Trophoblast cell (in vitro differentiated cells and primary cell): ENCODE measurements at regions not wholly inside any gene's neighbourhood (a gene's known extent, or its start where the extent isn't known, plus 50 kb on each side); places are given as distances from the start of the nearest gene placed in this dataset.

ENCODE experiments used
- DNase-seq, 2 donors: peaks; one replicate each; pipeline ENCODE4 v3.0.0-alpha.2; 2016
- H2AFZ ChIP-seq: 2 replicates; pipeline ENCODE4 v1.6.1; 2013; ENCODE audit warnings: low read length, moderate library complexity, mild to moderate bottlenecking; ENCODE audit not compliant: insufficient read depth, poor library complexity
- H2AK5ac ChIP-seq: 2 replicates; pipeline ENCODE4 v1.6.1; 2013; ENCODE audit warnings: mild to moderate bottlenecking, low read length
- H2BK120ac ChIP-seq: 2 replicates; pipeline ENCODE4 v1.6.1; 2013; ENCODE audit warnings: low read length, mild to moderate bottlenecking, moderate library complexity; ENCODE audit not compliant: insufficient read depth, poor library complexity
- H2BK12ac ChIP-seq: 2 replicates; pipeline ENCODE4 v1.6.1; 2013; ENCODE audit warnings: mild to moderate bottlenecking, low read length, moderate library complexity
- H2BK5ac ChIP-seq: 2 replicates; pipeline ENCODE4 v1.6.1; 2013; ENCODE audit warnings: low read length, low read depth, moderate library complexity, mild to moderate bottlenecking; ENCODE audit not compliant: poor library complexity
- H3K14ac ChIP-seq: 2 replicates; pipeline ENCODE4 v1.6.1; 2013; ENCODE audit warnings: mild to moderate bottlenecking, low read length
- H3K18ac ChIP-seq: 2 replicates; pipeline ENCODE4 v1.6.1; 2013; ENCODE audit warnings: mild to moderate bottlenecking, low read length
- H3K23ac ChIP-seq: 2 replicates; pipeline ENCODE4 v1.6.1; 2013; ENCODE audit warnings: low read length
- H3K27ac ChIP-seq: 2 replicates; pipeline ENCODE4 v1.5.1; 2013; ENCODE audit warnings: low read depth, mild to moderate bottlenecking, inconsistent platforms, low read length, moderate library complexity
- H3K27me3 ChIP-seq: 2 replicates; pipeline ENCODE4 v1.6.1; 2013; ENCODE audit warnings: inconsistent platforms, mild to moderate bottlenecking, low read length, moderate library complexity; ENCODE audit not compliant: insufficient read depth
- H3K36me3 ChIP-seq, 2 experiments: 1 replicate in 1 of 2; 2 replicates in 1 of 2; pipeline ENCODE4 v1.6.1; 2013; ENCODE audit warnings: low read length in 2 of 2, mild to moderate bottlenecking in 2 of 2, moderate library complexity in 1 of 2; ENCODE audit not compliant: insufficient read depth in 2 of 2, control insufficient read depth in 1 of 2
- H3K4ac ChIP-seq: 2 replicates; pipeline ENCODE4 v1.6.1; 2013; ENCODE audit warnings: low read depth, mild to moderate bottlenecking, low read length, moderate library complexity
- H3K4me1 ChIP-seq, 2 experiments: 1 replicate in 1 of 2; 2 replicates in 1 of 2; pipeline ENCODE4 v1.6.1; 2013; ENCODE audit warnings: low read length in 2 of 2, mild to moderate bottlenecking in 2 of 2, moderate library complexity in 1 of 2; ENCODE audit not compliant: insufficient read depth in 2 of 2, control insufficient read depth in 1 of 2
- H3K4me2 ChIP-seq: 2 replicates; pipeline ENCODE4 v1.6.1; 2013; ENCODE audit warnings: inconsistent platforms, mild to moderate bottlenecking, low read length, moderate library complexity
- H3K4me3 ChIP-seq: 2 replicates; pipeline ENCODE4 v1.5.1; 2013; ENCODE audit warnings: mild to moderate bottlenecking, low read depth, low read length, inconsistent platforms
- H3K79me1 ChIP-seq: one replicate; pipeline ENCODE4 v1.6.1; 2013; ENCODE audit warnings: low read length
- H3K79me2 ChIP-seq: 2 replicates; pipeline ENCODE4 v1.6.1; 2013; ENCODE audit warnings: low read length, mild to moderate bottlenecking; ENCODE audit not compliant: control insufficient read depth, insufficient read depth, poor library complexity
- H3K9ac ChIP-seq: 2 replicates; pipeline ENCODE4 v1.6.1; 2013; ENCODE audit warnings: mild to moderate bottlenecking, low read length
- H3K9me3 ChIP-seq: 2 replicates; pipeline ENCODE4 v1.6.1; 2013; ENCODE audit warnings: low read depth, mild to moderate bottlenecking, control low read depth, inconsistent platforms, low read length; ENCODE audit not compliant: insufficient read depth
- H4K12ac ChIP-seq: 2 replicates; pipeline ENCODE4 v1.6.1; 2013; ENCODE audit warnings: low read depth, mild to moderate bottlenecking, low read length, moderate library complexity
- H4K8ac ChIP-seq: 2 replicates; pipeline ENCODE4 v1.6.1; 2013; ENCODE audit warnings: low read depth, mild to moderate bottlenecking, low read length, moderate library complexity
- H4K91ac ChIP-seq: one replicate; pipeline ENCODE4 v1.6.1; 2013; ENCODE audit warnings: low read depth, mild to moderate bottlenecking, low read length, moderate library complexity
- WGBS: extraction: QIAGEN DNeasy Blood & Tissue Kit; methylation state at CpG from one replicate; pipeline ENCODE4 v1.1.7; 2013; ENCODE audit warnings: missing lambda C conversion rate; ENCODE audit not compliant: insufficient read length, insufficient coverage; ENCODE audit errors: extremely low coverage; 5-methylcytosine and 5-hydroxymethylcytosine counted together

DNA sequence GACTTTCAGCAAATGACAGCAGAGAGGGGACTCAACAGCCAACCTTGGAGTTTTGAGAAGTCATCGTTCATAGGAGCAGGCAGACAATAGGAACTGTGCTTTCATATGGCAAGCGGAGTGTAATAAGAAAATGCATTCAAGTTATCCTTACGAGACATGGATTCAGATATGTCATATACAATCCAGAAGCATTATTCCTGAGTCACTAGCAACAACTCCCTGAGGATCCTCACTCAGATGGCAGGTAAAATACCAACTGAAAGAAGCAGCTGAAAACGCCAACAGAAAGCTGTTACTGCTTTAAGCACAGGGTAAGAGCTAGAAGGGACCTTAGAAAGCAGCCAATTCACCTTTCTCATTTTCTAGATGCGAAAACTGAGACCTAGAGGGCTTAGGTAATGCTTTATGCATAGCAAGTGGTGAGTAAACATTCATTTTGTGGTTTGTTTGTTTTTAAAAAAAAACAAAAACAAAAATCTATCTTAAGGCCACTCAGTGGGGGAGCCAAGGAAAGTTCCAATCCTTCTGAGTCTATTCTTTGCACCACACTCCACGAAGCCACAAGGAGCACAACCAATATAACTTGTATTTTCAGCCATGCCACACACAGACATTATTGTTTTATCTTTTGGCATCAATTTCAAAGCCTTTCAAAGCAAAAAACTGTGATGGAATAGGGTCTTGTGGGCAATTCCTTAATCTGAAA, 89.1 kb upstream of the RIOK3 start:
- H4K91ac ChIP-seq, result no peak overlapping the region
- DNase-seq, result no peak
- H3K14ac ChIP-seq, result no peak overlapping the region
- no peak overlapping the region for H3K23ac ChIP-seq
- H3K27me3 ChIP-seq, result no peaks in the 10 kb centered on the region
- no peak overlapping the region for H3K9ac ChIP-seq
- no peak overlapping the region for H3K27ac ChIP-seq
- no peaks in the 10 kb centered on the region for H3K79me2 ChIP-seq
- H2BK5ac ChIP-seq, result no peak overlapping the region
- no peaks in the 10 kb centered on the region for H3K36me3 ChIP-seq
- H3K4me2 ChIP-seq, result no peak overlapping the region
- H3K79me1 ChIP-seq, result no peaks in the 10 kb centered on the region
- no peak overlapping the region for H2BK120ac ChIP-seq
- H4K8ac ChIP-seq, result no peak overlapping the region
- WGBS, result no CpG with 5 or more reads among the region's 6 CpGs
- H3K4me1 ChIP-seq, result no peaks in the 10 kb centered on the region
- H3K4ac ChIP-seq, result no peak overlapping the region
- H3K4me3 ChIP-seq, result no peak overlapping the region
- H4K12ac ChIP-seq, result no peak overlapping the region
- no peak overlapping the region for H2AK5ac ChIP-seq
- no peak overlapping the region for H2BK12ac ChIP-seq
- H3K18ac ChIP-seq, result no peak overlapping the region
- no peaks in the 10 kb centered on the region for H3K9me3 ChIP-seq
- no peak overlapping the region for H2AFZ ChIP-seq

DNA sequence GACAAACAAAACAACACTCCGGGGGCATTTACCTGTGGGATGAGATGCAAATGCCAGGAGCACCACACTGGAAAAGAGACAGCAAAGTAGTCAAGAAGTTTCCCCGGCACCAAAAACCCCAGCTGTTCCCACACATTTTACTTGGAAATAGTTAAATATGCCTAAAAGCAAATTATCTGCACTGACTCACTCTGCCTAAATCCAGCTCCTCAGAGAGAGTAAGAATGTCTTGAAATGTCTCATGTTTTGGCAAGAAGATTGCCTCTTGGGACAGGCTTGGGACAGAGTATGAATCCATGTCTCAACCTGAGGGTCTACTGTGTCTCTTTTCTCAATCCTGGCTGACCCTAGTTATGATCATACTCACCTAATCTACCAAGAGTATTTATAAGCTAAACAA, 87.5 kb upstream of the RIOK3 start:
- H2AFZ ChIP-seq, result no peak overlapping the region
- H3K79me2 ChIP-seq, result no peaks in the 10 kb centered on the region
- H3K4ac ChIP-seq, result no peak overlapping the region
- H3K27ac ChIP-seq, result no peak overlapping the region
- H3K4me3 ChIP-seq, result no peak overlapping the region
- H4K8ac ChIP-seq, result no peak overlapping the region
- no peak overlapping the region for H2BK5ac ChIP-seq
- no peak overlapping the region for H2BK12ac ChIP-seq
- H3K9ac ChIP-seq, result no peak overlapping the region
- no peak overlapping the region for H3K4me2 ChIP-seq
- no peak overlapping the region for H3K14ac ChIP-seq
- no peak overlapping the region for H3K23ac ChIP-seq
- H3K79me1 ChIP-seq, result no peaks in the 10 kb centered on the region
- no peak overlapping the region for H4K12ac ChIP-seq
- no peak overlapping the region for H2AK5ac ChIP-seq
- H3K18ac ChIP-seq, result no peak overlapping the region
- H3K27me3 ChIP-seq, result no peaks in the 10 kb centered on the region
- H3K9me3 ChIP-seq, result no peaks in the 10 kb centered on the region
- no peak for DNase-seq
- no peak overlapping the region for H2BK120ac ChIP-seq
- no peak overlapping the region for H4K91ac ChIP-seq
- no peaks in the 10 kb centered on the region for H3K4me1 ChIP-seq
- WGBS, result no CpG with 5 or more reads among the region's 2 CpGs
- H3K36me3 ChIP-seq, result no peaks in the 10 kb centered on the region

DNA sequence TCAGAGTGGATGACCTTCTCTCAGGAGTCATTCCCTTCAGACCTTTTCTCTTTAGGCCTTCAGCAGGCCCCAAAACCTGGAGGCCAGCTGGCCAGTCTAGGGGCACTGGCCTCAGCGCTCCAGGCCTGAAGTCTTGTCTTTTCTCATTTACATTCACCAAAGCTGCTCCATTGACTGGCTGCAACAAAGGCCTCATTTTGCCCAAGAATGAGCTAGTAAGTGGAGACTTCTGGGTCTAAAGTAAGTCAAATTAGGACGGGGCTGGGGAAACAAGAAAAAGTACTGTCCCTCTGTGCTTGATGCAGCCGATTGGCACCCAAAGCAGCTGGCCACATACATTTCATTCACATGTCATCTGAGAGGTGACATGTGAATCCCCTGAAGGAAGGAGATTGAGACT, 83.8 kb upstream of the RIOK3 start:
- Histone ChIP-seq H3K4ac (no peak overlapping the region), H2AK5ac (no peak overlapping the region), H3K36me3 (no peaks in the 10 kb centered on the region), H4K12ac (no peak overlapping the region), H4K8ac (no peak overlapping the region), H3K14ac (no peak overlapping the region), H3K4me1 (no peaks in the 10 kb centered on the region), H3K9ac (no peak overlapping the region), H2BK5ac (no peak overlapping the region), H3K27ac (no peak overlapping the region), H2BK120ac (no peak overlapping the region), H3K9me3 (no peaks in the 10 kb centered on the region), H3K18ac (no peak overlapping the region), H2AFZ (no peak overlapping the region), H3K4me2 (no peak overlapping the region), H3K27me3 (no peaks in the 10 kb centered on the region), H3K4me3 (no peak overlapping the region), H2BK12ac (no peak overlapping the region), H3K23ac (no peak overlapping the region), H4K91ac (no peak overlapping the region), H3K79me1 (no peaks in the 10 kb centered on the region), H3K79me2 (no peaks in the 10 kb centered on the region)
- no CpG with 5 or more reads among the region's 3 CpGs for WGBS
- DNase-seq, result no peak

DNA sequence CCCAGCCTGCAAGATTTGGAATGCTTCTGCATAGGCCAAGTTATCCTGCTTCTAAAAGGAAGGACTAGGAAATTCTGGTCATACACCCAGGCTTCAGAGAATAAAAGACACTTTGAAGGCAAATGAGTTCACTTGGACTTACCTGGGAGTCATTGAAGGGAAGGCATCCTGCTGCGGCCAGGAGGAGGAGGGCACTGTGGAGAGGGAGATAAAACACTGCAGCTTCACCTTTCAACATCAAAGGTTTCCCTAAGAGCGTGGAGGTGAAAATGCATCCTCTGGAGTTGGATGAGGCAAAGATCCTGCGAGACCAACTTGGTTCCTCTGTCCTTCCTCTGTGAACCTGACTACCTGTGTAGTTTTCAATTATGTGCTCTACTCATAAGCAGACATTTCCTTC, 79.5 kb upstream of the RIOK3 start:
- Histone ChIP-seq H3K9me3 (no peaks in the 10 kb centered on the region), H4K12ac (no peak overlapping the region), H3K79me2 (no peaks in the 10 kb centered on the region), H3K4me1 (no peaks in the 10 kb centered on the region), H3K79me1 (no peaks in the 10 kb centered on the region), H3K4ac (no peak overlapping the region), H3K14ac (no peak overlapping the region), H2BK5ac (no peak overlapping the region), H2AFZ (no peak overlapping the region), H3K27me3 (no peaks in the 10 kb centered on the region), H3K18ac (no peak overlapping the region), H2AK5ac (no peak overlapping the region), H3K27ac (no peak overlapping the region), H3K9ac (no peak overlapping the region), H2BK120ac (no peak overlapping the region), H3K36me3 (no peaks in the 10 kb centered on the region), H4K91ac (no peak overlapping the region), H3K4me2 (no peak overlapping the region), H4K8ac (no peak overlapping the region), H2BK12ac (no peak overlapping the region), H3K4me3 (no peak overlapping the region), H3K23ac (no peak overlapping the region)
- WGBS, result no CpG with 5 or more reads among the region's 3 CpGs
- no peak for DNase-seq
